SK-N-MC (cell line): ENCODE measurements at regions not wholly inside any gene's neighbourhood (a gene's known extent, or its start where the extent isn't known, plus 50 kb on each side); places are given as distances from the start of the nearest gene placed in this dataset.

Source experiments
- EZH2 ChIP-seq: fragments of 200-600 bp; sonication (generic); IDR thresholded peaks from one replicate; pipeline ENCODE4 v1.6.1; 2017; ENCODE audit warnings: antibody characterized with exemption
- FOXP2 ChIP-seq: optimal IDR thresholded peaks from 2 replicates; pipeline ENCODE3; 2011; ENCODE audit warnings: mild to moderate bottlenecking, moderate library complexity; ENCODE audit not compliant: insufficient read depth; ENCODE audit errors: extremely low read length, control extremely low read depth
- POLR2AphosphoS5 ChIP-seq: IDR thresholded peaks from 2 replicates; pipeline ENCODE4 v1.6.1; 2012; ENCODE audit warnings: mild to moderate bottlenecking, low read depth, low read length, borderline replicate concordance

DNA sequence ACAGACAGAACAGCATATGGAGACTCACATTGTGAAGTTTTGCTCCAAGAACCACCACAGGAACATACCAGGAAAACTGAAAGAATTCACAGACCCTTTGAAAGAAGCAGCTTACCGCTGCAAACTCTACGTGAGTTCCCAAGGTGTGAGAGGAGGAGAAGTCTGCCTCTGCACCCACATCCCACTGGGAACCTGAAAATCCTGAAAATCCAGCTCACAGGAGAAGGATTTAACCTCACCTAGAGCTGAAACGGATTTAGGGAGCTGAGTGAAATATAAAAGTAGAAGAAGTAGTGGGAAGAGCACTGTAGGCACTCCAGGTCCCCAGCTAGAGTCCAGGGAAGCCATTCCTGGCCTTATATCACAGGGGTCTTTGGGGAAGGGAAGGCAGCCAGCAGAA lies 80.0 kb downstream of the FHIP1A start:
- TF ChIP-seq POLR2AphosphoS5 (no peak), EZH2 (no peak), FOXP2 (no peak)
